ENCODE measurements at regions not wholly inside any gene's neighbourhood (a gene's known extent, or its start where the extent isn't known, plus 50 kb on each side); places are given as distances from the start of the nearest gene placed in this dataset.

- POLR2A ChIA-PET = no interaction called here
- DNase-seq = no peak
- CTCF ChIA-PET = no interaction called here
- Mint-ChIP-seq H3K4me3 (no peak overlapping the region), H3K9me3 (no peaks in the 10 kb centered on the region), H3K4me1 (ENCODE audit: low read depth) (no peaks in the 10 kb centered on the region), H3K36me3 (no peaks in the 10 kb centered on the region), H3K27me3 (no peaks in the 10 kb centered on the region), H3K27ac (no peak overlapping the region)
- intact Hi-C loops (cut with micrococcal nuclease) = no loop called here
These were observed 386.1 kb upstream of the NBEA start for GRCh38 chr13:34555988-34556387.

DNA sequence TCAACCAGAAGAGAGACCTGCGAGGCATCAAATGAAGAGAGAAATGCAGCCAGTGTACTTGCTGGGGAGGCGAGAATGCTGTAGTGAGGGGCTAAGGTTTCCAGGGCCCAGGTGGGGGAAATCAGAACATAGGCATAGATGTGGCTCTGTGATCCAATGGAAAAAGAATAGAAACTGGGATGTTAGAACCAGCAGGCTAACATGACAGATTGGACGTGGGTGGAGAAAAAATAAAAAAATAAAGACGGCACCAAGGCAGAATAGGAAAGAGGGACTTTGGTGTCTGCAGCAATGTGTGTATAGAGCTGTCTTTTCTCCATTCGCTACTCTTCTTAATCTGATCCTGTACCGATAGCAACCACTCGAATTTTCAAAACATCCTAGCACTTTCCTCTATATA, 381.0 kb upstream of the NBEA start:
- no peak overlapping the region for H3K4me3 Mint-ChIP-seq
- H3K27ac Mint-ChIP-seq = no peak overlapping the region
- no peak for DNase-seq
- H3K4me1 Mint-ChIP-seq (ENCODE audit: low read depth) = no peaks in the 10 kb centered on the region
- intact Hi-C loops (cut with micrococcal nuclease) = no loop called here
- no peaks in the 10 kb centered on the region for H3K36me3 Mint-ChIP-seq
- CTCF ChIA-PET = no interaction called here
- H3K27me3 Mint-ChIP-seq = no peaks in the 10 kb centered on the region
- H3K9me3 Mint-ChIP-seq = no peaks in the 10 kb centered on the region
- POLR2A ChIA-PET = no interaction called here

DNA sequence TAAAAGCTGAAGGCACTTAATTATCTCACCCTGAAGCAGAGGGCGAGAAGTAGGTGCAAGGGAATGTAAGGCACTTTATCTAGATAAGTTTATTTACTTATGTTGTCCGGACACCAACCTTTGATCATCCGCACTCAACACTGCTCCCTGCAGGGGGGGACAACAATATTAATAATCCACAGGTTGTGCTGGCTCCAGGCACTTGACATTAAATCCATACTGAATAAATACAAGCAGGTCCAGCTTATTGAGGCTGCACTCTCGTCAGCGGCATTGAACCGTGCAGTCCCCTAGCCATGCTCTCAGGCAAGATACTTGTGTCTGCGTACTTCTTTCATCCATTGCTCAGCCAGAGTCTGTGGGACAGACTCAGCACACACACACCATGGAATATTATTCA, 374.5 kb upstream of the NBEA start:
- no peaks in the 10 kb centered on the region for H3K4me1 Mint-ChIP-seq (ENCODE audit: low read depth)
- no peak overlapping the region for H3K27ac Mint-ChIP-seq
- no peaks in the 10 kb centered on the region for H3K27me3 Mint-ChIP-seq
- H3K9me3 Mint-ChIP-seq = no peaks in the 10 kb centered on the region
- no peak for DNase-seq
- POLR2A ChIA-PET = no interaction called here
- H3K36me3 Mint-ChIP-seq = no peaks in the 10 kb centered on the region
- CTCF ChIA-PET = no interaction called here
- no peak overlapping the region for H3K4me3 Mint-ChIP-seq
- intact Hi-C loops (cut with micrococcal nuclease) = no loop called here

DNA sequence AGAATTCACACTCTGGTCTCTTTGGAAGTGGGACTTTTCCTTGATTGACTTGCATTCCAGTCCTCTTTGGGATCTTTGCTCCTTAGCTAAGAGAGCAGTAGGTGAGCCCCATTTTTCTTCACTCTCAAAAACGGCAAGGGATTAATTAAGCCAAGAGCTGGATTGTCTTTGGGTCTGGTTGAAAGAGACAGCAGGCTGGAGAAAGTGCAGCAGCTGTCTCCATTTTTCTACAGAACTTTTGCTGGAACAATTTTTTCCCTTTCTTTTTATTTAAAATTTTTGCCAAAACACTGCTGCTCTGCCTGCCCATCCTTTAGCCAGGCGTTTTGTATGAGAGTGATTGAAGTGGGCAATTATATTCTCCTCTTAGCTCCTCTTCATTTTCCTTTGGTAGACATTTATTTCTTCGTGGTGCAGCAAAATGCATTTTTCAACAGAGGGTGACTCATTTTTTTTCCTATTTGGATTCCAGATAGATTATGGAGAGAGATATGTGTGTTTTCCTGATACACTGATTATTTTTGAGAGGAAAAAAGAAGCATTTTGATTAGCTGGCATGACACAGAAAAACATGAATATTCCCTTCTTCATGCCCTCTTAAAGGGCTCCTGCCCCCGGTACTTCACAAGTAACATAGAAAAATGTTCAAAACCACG, 371.2 kb upstream of the NBEA start:
- ChIA-PET CTCF (no interaction called here), POLR2A (no interaction called here)
- no peak overlapping the region for H3K4me3 Mint-ChIP-seq
- H3K27me3 Mint-ChIP-seq = no peaks in the 10 kb centered on the region
- DNase-seq = no peak
- no peak overlapping the region for H3K27ac Mint-ChIP-seq
- no peaks in the 10 kb centered on the region for H3K36me3 Mint-ChIP-seq
- no peaks in the 10 kb centered on the region for H3K4me1 Mint-ChIP-seq (ENCODE audit: low read depth)
- no peaks in the 10 kb centered on the region for H3K9me3 Mint-ChIP-seq
- intact Hi-C loops (cut with micrococcal nuclease) = no loop called here

GRCh38 chr13:34571716-34572115, 370.4 kb upstream of the NBEA start:
- H3K4me3 Mint-ChIP-seq = no peak overlapping the region
- ChIA-PET CTCF (no interaction called here), POLR2A (no interaction called here)
- DNase-seq = no peak
- H3K4me1 Mint-ChIP-seq (ENCODE audit: low read depth) = no peaks in the 10 kb centered on the region
- H3K36me3 Mint-ChIP-seq = no peaks in the 10 kb centered on the region
- no peak overlapping the region for H3K27ac Mint-ChIP-seq
- H3K27me3 Mint-ChIP-seq = no peaks in the 10 kb centered on the region
- H3K9me3 Mint-ChIP-seq = no peaks in the 10 kb centered on the region
- intact Hi-C loops (cut with micrococcal nuclease) = no loop called here

- Mint-ChIP-seq H3K27me3 (no peaks in the 10 kb centered on the region), H3K27ac (no peak overlapping the region), H3K4me1 (ENCODE audit: low read depth) (no peaks in the 10 kb centered on the region), H3K4me3 (no peak overlapping the region), H3K9me3 (no peaks in the 10 kb centered on the region), H3K36me3 (no peaks in the 10 kb centered on the region)
- intact Hi-C loops (cut with micrococcal nuclease) = no loop called here
- ChIA-PET CTCF (no interaction called here), POLR2A (no interaction called here)
- DNase-seq = no peak
These were observed 365.0 kb upstream of the NBEA start for GRCh38 chr13:34577051-34577450.

GRCh38 chr13:34578471-34578870, 363.6 kb upstream of the NBEA start:
- Mint-ChIP-seq H3K9me3 (no peaks in the 10 kb centered on the region), H3K4me3 (no peak overlapping the region), H3K36me3 (no peaks in the 10 kb centered on the region), H3K27ac (no peak overlapping the region), H3K4me1 (ENCODE audit: low read depth) (no peaks in the 10 kb centered on the region), H3K27me3 (no peaks in the 10 kb centered on the region)
- no peak for DNase-seq
- POLR2A ChIA-PET = no interaction called here
- CTCF ChIA-PET = no interaction called here
- intact Hi-C loops (cut with micrococcal nuclease) = no loop called here

- POLR2A ChIA-PET = no interaction called here
- Mint-ChIP-seq H3K27me3 (no peaks in the 10 kb centered on the region), H3K4me3 (no peak overlapping the region), H3K4me1 (ENCODE audit: low read depth) (no peaks in the 10 kb centered on the region), H3K9me3 (no peaks in the 10 kb centered on the region), H3K36me3 (no peaks in the 10 kb centered on the region), H3K27ac (no peak overlapping the region)
- DNase-seq = no peak
- intact Hi-C loops (cut with micrococcal nuclease) = no loop called here
- CTCF ChIA-PET = no interaction called here
These were observed 363.2 kb upstream of the NBEA start for GRCh38 chr13:34578917-34579316.

DNA sequence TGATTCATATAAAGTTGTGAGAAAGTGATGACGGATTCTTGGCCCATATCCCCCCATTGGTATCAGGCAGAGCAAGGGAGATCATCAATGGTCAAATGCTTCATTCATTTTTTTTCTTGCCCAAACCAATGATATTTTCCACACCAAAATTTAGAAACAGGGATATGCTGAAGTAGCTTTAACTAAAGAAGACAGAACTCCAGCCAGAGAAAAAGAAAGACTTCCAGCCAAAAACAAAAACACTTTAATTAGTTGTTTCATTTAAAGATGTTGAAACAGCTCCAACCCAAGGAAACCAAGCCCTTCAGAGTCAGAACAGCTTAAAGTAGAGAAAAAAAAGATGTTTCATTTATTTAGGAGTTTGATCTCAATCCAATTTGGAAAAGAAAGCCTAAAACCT, 358.9 kb upstream of the NBEA start:
- Mint-ChIP-seq H3K27ac (no peak overlapping the region), H3K4me1 (ENCODE audit: low read depth) (no peaks in the 10 kb centered on the region), H3K36me3 (no peaks in the 10 kb centered on the region), H3K4me3 (no peak overlapping the region), H3K9me3 (no peaks in the 10 kb centered on the region), H3K27me3 (no peaks in the 10 kb centered on the region)
- intact Hi-C loops (cut with micrococcal nuclease) = no loop called here
- ChIA-PET CTCF (interaction anchor here (0.6 kb wide), 1 partner anchor 1171 kb away, joined by 3 read pairs; no protein-coding TSS in a partner anchor), POLR2A (no interaction called here)
- DNase-seq = no peak

- Mint-ChIP-seq H3K9me3 (no peaks in the 10 kb centered on the region), H3K27ac (no peak overlapping the region), H3K36me3 (no peaks in the 10 kb centered on the region), H3K27me3 (no peaks in the 10 kb centered on the region), H3K4me1 (ENCODE audit: low read depth) (no peaks in the 10 kb centered on the region), H3K4me3 (no peak overlapping the region)
- POLR2A ChIA-PET = no interaction called here
- CTCF ChIA-PET = no interaction called here
- no peak for DNase-seq
- intact Hi-C loops (cut with micrococcal nuclease) = no loop called here
These were observed 354.5 kb upstream of the NBEA start for GRCh38 chr13:34587576-34587975.

- Mint-ChIP-seq H3K27ac (no peak overlapping the region), H3K36me3 (no peaks in the 10 kb centered on the region), H3K4me1 (ENCODE audit: low read depth) (no peaks in the 10 kb centered on the region), H3K9me3 (peaks cover 3% of the 10 kb centered on the region), H3K4me3 (no peak overlapping the region), H3K27me3 (no peaks in the 10 kb centered on the region)
- no peak for DNase-seq
- ChIA-PET POLR2A (interaction anchor here (0.6 kb wide), 1 partner anchor 295 kb away, joined by 3 read pairs; no protein-coding TSS in a partner anchor), CTCF (no interaction called here)
- intact Hi-C loops (cut with micrococcal nuclease) = no loop called here
These were observed 353.7 kb upstream of the NBEA start for GRCh38 chr13:34588362-34588761.

GRCh38 chr13:34589581-34589980, 352.5 kb upstream of the NBEA start:
- ChIA-PET CTCF (no interaction called here), POLR2A (no interaction called here)
- Mint-ChIP-seq H3K9me3 (peaks cover 4% of the 10 kb centered on the region), H3K27me3 (no peaks in the 10 kb centered on the region), H3K36me3 (no peaks in the 10 kb centered on the region), H3K4me3 (no peak overlapping the region), H3K4me1 (ENCODE audit: low read depth) (no peaks in the 10 kb centered on the region), H3K27ac (no peak overlapping the region)
- intact Hi-C loops (cut with micrococcal nuclease) = no loop called here
- DNase-seq = no peak

DNA sequence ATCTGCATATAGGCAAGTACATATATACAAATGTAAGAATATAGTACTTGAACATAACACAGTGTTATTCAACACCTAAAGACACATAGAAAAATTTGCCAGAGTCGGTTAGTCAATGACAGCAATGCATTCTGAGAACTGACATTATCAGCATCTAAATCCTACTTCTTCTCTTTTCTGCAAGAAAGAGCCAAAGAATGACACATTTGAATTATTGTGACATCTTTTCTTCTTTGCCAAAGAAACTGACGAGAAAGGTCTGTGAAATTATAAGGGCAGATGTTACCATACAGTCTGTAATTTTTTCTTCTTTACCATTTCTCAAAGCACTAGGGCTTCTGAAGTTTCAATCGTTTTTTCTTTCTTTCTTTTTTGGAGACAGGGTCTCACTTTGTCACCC, 350.9 kb upstream of the NBEA start:
- no peak for DNase-seq
- no peaks in the 10 kb centered on the region for H3K4me1 Mint-ChIP-seq (ENCODE audit: low read depth)
- no peak overlapping the region for H3K27ac Mint-ChIP-seq
- no peaks in the 10 kb centered on the region for H3K36me3 Mint-ChIP-seq
- no peak overlapping the region for H3K4me3 Mint-ChIP-seq
- intact Hi-C loops (cut with micrococcal nuclease) = no loop called here
- ChIA-PET POLR2A (no interaction called here), CTCF (no interaction called here)
- H3K9me3 Mint-ChIP-seq = peaks cover 6% of the 10 kb centered on the region
- H3K27me3 Mint-ChIP-seq = no peaks in the 10 kb centered on the region
